H1 (cell line): ENCODE measurements at regions not wholly inside any gene's neighbourhood (a gene's known extent, or its start where the extent isn't known, plus 50 kb on each side); places are given as distances from the start of the nearest gene placed in this dataset. TPM values are rescaled to one million over a fixed set of nuclear protein-coding genes. Genes with fewer than 3 reads are reported as not detected.

Experiments used
- small RNA-seq: library from polyadenylated mRNA; stranded (forward); fragments of <200 nt; extraction: miRNeasy Mini kit (QIAGEN cat#:217004); gene quantifications from one replicate; pipeline ENCODE3, GENCODE V24; 2013; ENCODE audit not compliant: insufficient read depth

Small RNA genes lying in the stretch of these regions (small RNA-seq; reads per million reads assigned to genes)
- gene RF00019, result not detected
